H9 (cell line): ENCODE measurements at regions not wholly inside any gene's neighbourhood (a gene's known extent, or its start where the extent isn't known, plus 50 kb on each side); places are given as distances from the start of the nearest gene placed in this dataset.

ENCODE experiments used
- DNase-seq: peaks from one replicate; pipeline ENCODE4 v3.0.0-alpha.2; 2017
- H2AFZ ChIP-seq: one replicate; pipeline ENCODE4 v1.6.1; 2013; ENCODE audit warnings: mild to moderate bottlenecking, low read length, control low read depth, moderate library complexity
- H2AK5ac ChIP-seq: 2 replicates; pipeline ENCODE4 v1.6.1; 2013; ENCODE audit warnings: low read length, control low read depth, mixed read lengths; ENCODE audit not compliant: insufficient read length
- H2BK120ac ChIP-seq: one replicate; pipeline ENCODE4 v1.6.1; 2013; ENCODE audit warnings: low read depth, mild to moderate bottlenecking, low read length, control low read depth, inconsistent platforms; ENCODE audit not compliant: poor library complexity, severe bottlenecking
- H2BK12ac ChIP-seq: 2 replicates; pipeline ENCODE4 v1.6.1; 2013; ENCODE audit warnings: low read length, control low read depth, mixed read lengths, low read depth; ENCODE audit not compliant: insufficient read length
- H2BK15ac ChIP-seq: 2 replicates; pipeline ENCODE4 v1.6.1; 2013; ENCODE audit warnings: low read depth, low read length, control low read depth
- H2BK20ac ChIP-seq: one replicate; pipeline ENCODE4 v1.6.1; 2013; ENCODE audit warnings: low read depth, mild to moderate bottlenecking, low read length, control low read depth, inconsistent platforms; ENCODE audit not compliant: poor library complexity, severe bottlenecking
- H2BK5ac ChIP-seq: 2 replicates; pipeline ENCODE4 v1.6.1; 2013; ENCODE audit warnings: low read length, control low read depth, mixed read lengths; ENCODE audit not compliant: insufficient read length
- H3K14ac ChIP-seq: 2 replicates; pipeline ENCODE4 v1.6.1; 2013; ENCODE audit warnings: low read length, control low read depth; ENCODE audit not compliant: insufficient read depth
- H3K18ac ChIP-seq: 2 replicates; pipeline ENCODE4 v1.6.1; 2013; ENCODE audit warnings: low read depth, mild to moderate bottlenecking, mixed read lengths, low read length, control low read depth; ENCODE audit not compliant: insufficient read length
- H3K23ac ChIP-seq: 2 replicates; pipeline ENCODE4 v1.6.1; 2013; ENCODE audit warnings: low read length, control low read depth, mixed read lengths, low read depth; ENCODE audit not compliant: insufficient read length
- H3K23me2 ChIP-seq: 2 replicates; pipeline ENCODE4 v1.6.1; 2013; ENCODE audit warnings: low read depth, mild to moderate bottlenecking, mixed read lengths, low read length, control low read depth; ENCODE audit not compliant: insufficient read length, poor library complexity, severe bottlenecking
- H3K27ac ChIP-seq: 2 replicates; pipeline ENCODE4 v1.5.1; 2013; ENCODE audit warnings: low read length, control low read depth, mixed read lengths, low read depth; ENCODE audit not compliant: insufficient read length
- H3K27me3 ChIP-seq: 2 replicates; pipeline ENCODE4 v1.6.1; 2013; ENCODE audit warnings: low read length, control low read depth, inconsistent platforms; ENCODE audit not compliant: insufficient read depth
- H3K4ac ChIP-seq: 2 replicates; pipeline ENCODE4 v1.6.1; 2013; ENCODE audit warnings: low read depth, mild to moderate bottlenecking, control low read depth, inconsistent platforms, low read length, moderate library complexity
- H3K4me1 ChIP-seq: 2 replicates; pipeline ENCODE4 v1.6.1; 2013; ENCODE audit warnings: low read length, control low read depth, inconsistent platforms; ENCODE audit not compliant: insufficient read depth
- H3K4me2 ChIP-seq: 2 replicates; pipeline ENCODE4 v1.6.1; 2013; ENCODE audit warnings: low read length, control low read depth, mixed read lengths; ENCODE audit not compliant: insufficient read length, insufficient read depth
- H3K56ac ChIP-seq: 2 replicates; pipeline ENCODE4 v1.6.1; 2013; ENCODE audit warnings: low read depth, mild to moderate bottlenecking, mixed read lengths, low read length, control low read depth; ENCODE audit not compliant: insufficient read length
- H3K79me1 ChIP-seq: 2 replicates; pipeline ENCODE4 v1.6.1; 2013; ENCODE audit warnings: low read depth, mild to moderate bottlenecking, moderate library complexity, low read length, control low read depth, inconsistent platforms; ENCODE audit not compliant: insufficient read depth, poor library complexity, severe bottlenecking
- H3K79me2 ChIP-seq: 2 replicates; pipeline ENCODE4 v1.6.1; 2013; ENCODE audit warnings: low read length, control low read depth, inconsistent platforms; ENCODE audit not compliant: insufficient read depth
- H3K9ac ChIP-seq: 2 replicates; pipeline ENCODE4 v1.6.1; 2013; ENCODE audit warnings: low read length, control low read depth, mixed read lengths; ENCODE audit not compliant: insufficient read length; ENCODE audit errors: extremely low read depth
- H3K9me3 ChIP-seq: one replicate; pipeline ENCODE4 v1.6.1; 2013; ENCODE audit warnings: low read depth, low read length, inconsistent platforms; ENCODE audit not compliant: control insufficient read depth
- H3T11ph ChIP-seq: one replicate; pipeline ENCODE4 v1.6.1; 2013; ENCODE audit warnings: mild to moderate bottlenecking, low read length, control low read depth, inconsistent platforms
- H4K20me1 ChIP-seq: one replicate; pipeline ENCODE4 v1.6.1; 2013; ENCODE audit not compliant: control insufficient read depth, insufficient read length, insufficient read depth
- H4K5ac ChIP-seq: 2 replicates; pipeline ENCODE4 v1.6.1; 2013; ENCODE audit warnings: low read depth, mild to moderate bottlenecking, mixed read lengths, low read length, control low read depth; ENCODE audit not compliant: insufficient read length
- H4K8ac ChIP-seq: replicated peaks from 2 replicates; pipeline ENCODE4 v1.6.1; 2013; ENCODE audit warnings: low read length, control low read depth, mixed read lengths, low read depth; ENCODE audit not compliant: insufficient read length
- H4K91ac ChIP-seq: 2 replicates; pipeline ENCODE4 v1.6.1; 2013; ENCODE audit warnings: low read depth, mild to moderate bottlenecking, moderate library complexity, mixed read lengths, low read length, control low read depth; ENCODE audit not compliant: insufficient read length
- H3K27ac Mint-ChIP-seq, 3 experiments: 2 replicates in 2 of 3; 3 replicates in 1 of 3; pipeline ENCODE4 v1.8.0; 2020 to 2021; ENCODE audit warnings: mixed read lengths in 3 of 3, mild to moderate bottlenecking in 1 of 3, moderate library complexity in 1 of 3
- H3K27me3 Mint-ChIP-seq: 2 replicates; pipeline ENCODE4 v1.8.0; 2021; ENCODE audit warnings: low read depth, mild to moderate bottlenecking, moderate library complexity, mixed read lengths
- H3K36me3 Mint-ChIP-seq, 3 experiments: 2 replicates in 2 of 3; 3 replicates in 1 of 3; pipeline ENCODE4 v1.8.0; 2020 to 2021; ENCODE audit warnings: low read depth in 3 of 3, mixed read lengths in 3 of 3; ENCODE audit not compliant: insufficient read depth in 1 of 3
- H3K4me1 Mint-ChIP-seq, 2 experiments: 2 replicates each; pipeline ENCODE4 v1.8.0; 2020; ENCODE audit warnings: mixed read lengths in 2 of 2
- H3K4me3 Mint-ChIP-seq, 2 experiments: 2 replicates in 1 of 2; 3 replicates in 1 of 2; pipeline ENCODE4 v1.8.0; 2020 to 2021; ENCODE audit warnings: mild to moderate bottlenecking in 2 of 2, mixed read lengths in 2 of 2, moderate library complexity in 1 of 2
- H3K9me3 Mint-ChIP-seq, 2 experiments: 2 replicates in 1 of 2; 3 replicates in 1 of 2; pipeline ENCODE4 v1.8.0; 2020; ENCODE audit warnings: mild to moderate bottlenecking in 2 of 2, mixed read lengths in 2 of 2, moderate library complexity in 1 of 2
- CTCF ChIP-seq: fragments of 200-600 bp; sonication (generic); conservative IDR thresholded peaks from 3 replicates; pipeline ENCODE4 v1.8.0; 2021; ENCODE audit warnings: antibody characterized with exemption, mild to moderate bottlenecking
- WGBS: extraction: QIAGEN DNeasy Blood & Tissue Kit; methylation state at CpG from one replicate; pipeline ENCODE4 v1.1.7; 2013; ENCODE audit warnings: missing lambda C conversion rate, low lambda C conversion rate, mixed read lengths; ENCODE audit not compliant: insufficient read length; ENCODE audit errors: extremely low coverage; 5-methylcytosine and 5-hydroxymethylcytosine counted together

GRCh38 chr4:127523369-127523768 lies 109.4 kb upstream of the INTU start:
- Histone ChIP-seq H3K9me3 (no peaks in the 10 kb centered on the region), H3K4me2 (no peak overlapping the region), H3K4me1 (peaks cover 7% of the 10 kb centered on the region; the same call in 1 of the 2 replicates), H3K4ac (no peak overlapping the region), H2BK12ac (no peak overlapping the region), H4K8ac (no peak overlapping the region), H3K23ac (no peak overlapping the region), H3K18ac (no peak overlapping the region), H3K56ac (no peak overlapping the region), H2BK15ac (no peak overlapping the region), H3K79me1 (no peaks in the 10 kb centered on the region), H2AFZ (no peak overlapping the region), H3K23me2 (no peaks in the 10 kb centered on the region), H3K27me3 (no peaks in the 10 kb centered on the region), H3T11ph (no peak overlapping the region), H4K5ac (no peak overlapping the region), H3K9ac (no peak overlapping the region), H2BK120ac (no peak overlapping the region), H2AK5ac (no peak overlapping the region), H4K91ac (no peak overlapping the region), H3K79me2 (no peaks in the 10 kb centered on the region), H2BK20ac (no peak overlapping the region), H3K14ac (no peak overlapping the region), H4K20me1 (no peaks in the 10 kb centered on the region), H2BK5ac (no peak overlapping the region), H3K27ac (no peak overlapping the region)
- H3K27ac Mint-ChIP-seq = no peak overlapping the region
- H3K9me3 Mint-ChIP-seq = peaks cover 0 to 4% of the 10 kb centered on the region in 2 experiments; a peak in 2 of 5 replicates
- no peaks in the 10 kb centered on the region for H3K27me3 Mint-ChIP-seq
- H3K4me1 Mint-ChIP-seq = peaks cover 11 to 22% of the 10 kb centered on the region in 2 experiments
- H3K36me3 Mint-ChIP-seq = peaks cover 0 to 6% (median 3%) of the 10 kb centered on the region in 3 experiments; a peak in 5 of 7 replicates
- no peak for TF ChIP-seq CTCF
- DNase-seq = no peak
- H3K4me3 Mint-ChIP-seq = no peak overlapping the region
- no CpG with 5 or more reads among the region's 1 CpG for WGBS
